Vagina (tissue), 2 donors: ENCODE measurements at regions not wholly inside any gene's neighbourhood (a gene's known extent, or its start where the extent isn't known, plus 50 kb on each side); places are given as distances from the start of the nearest gene placed in this dataset.

Experiments
- DNase-seq, 2 donors: peaks; one replicate each; pipeline ENCODE4 v3.0.0-alpha.2; 2017; ENCODE audit errors: extremely low spot score in 2 of 2
- H3K27ac ChIP-seq: fragments of 200-600 bp; sonication (generic); one replicate; pipeline ENCODE4 v1.5.1; 2019
- H3K27me3 ChIP-seq: fragments of 200-600 bp; sonication (generic); one replicate; pipeline ENCODE4 v1.5.1; 2019
- H3K36me3 ChIP-seq, 2 donors: fragments of 200-600 bp; sonication (generic); one replicate each; pipeline ENCODE4 v1.5.1; 2017 to 2019
- H3K4me1 ChIP-seq: fragments of 200-600 bp; sonication (generic); one replicate; pipeline ENCODE4 v1.5.1; 2019
- H3K4me3 ChIP-seq, 2 donors: fragments of 200-600 bp; sonication (generic); 1 replicate in 1 of 2; 2 replicates in 1 of 2; pipeline ENCODE4 v1.5.1; 2016 to 2019
- H3K9me3 ChIP-seq: fragments of 200-600 bp; sonication (generic); one replicate; pipeline ENCODE4 v1.5.1; 2019
- POLR2A ChIP-seq, 2 donors: fragments of 450-650 bp; IDR thresholded peaks; one replicate each; pipeline ENCODE4 v1.6.1; 2017; ENCODE audit warnings: antibody characterized with exemption in 2 of 2, mild to moderate bottlenecking in 2 of 2, moderate library complexity in 2 of 2
- POLR2AphosphoS5 ChIP-seq, 2 donors: sonication (generic); formaldehyde crosslinking; IDR thresholded peaks; one replicate each; pipeline ENCODE4 v1.9.0; 2017; ENCODE audit warnings: antibody characterized with exemption in 2 of 2, mild to moderate bottlenecking in 2 of 2, low read depth in 1 of 2; ENCODE audit not compliant: insufficient read depth in 1 of 2
- intact Hi-C: fragments of 100-400 bp; cut with DNase I; formaldehyde crosslinking; loops from one replicate; pipeline ENCODE4 v1.15.1; 2023
- TF ChIP-seq, protein P1 (sequence below), 3 experiments: fragments of 450-650 bp in 2 of 3; fragments of 200-600 bp in 1 of 3; sonication (generic) in 1 of 3; IDR thresholded peaks; one replicate each; pipeline ENCODE4 v1.5.1; 2017 to 2019; ENCODE audit warnings: antibody characterized with exemption in 3 of 3, mild to moderate bottlenecking in 2 of 3, moderate library complexity in 2 of 3

- TF ChIP-seq POLR2A (IDR thresholded peaks at IDR 0.05) = no peak
- Histone ChIP-seq H3K36me3 (no peaks in the 10 kb centered on the region), H3K27me3 (no peaks in the 10 kb centered on the region), H3K9me3 (no peaks in the 10 kb centered on the region), H3K27ac (no peak overlapping the region), H3K4me1 (no peaks in the 10 kb centered on the region), H3K4me3 (no peak overlapping the region)
- intact Hi-C loops = no loop called here
- no peak for DNase-seq
Measured at GRCh38 chr9:96082516-96083232, 207.2 kb downstream of the ERCC6L2 start.

DNA sequence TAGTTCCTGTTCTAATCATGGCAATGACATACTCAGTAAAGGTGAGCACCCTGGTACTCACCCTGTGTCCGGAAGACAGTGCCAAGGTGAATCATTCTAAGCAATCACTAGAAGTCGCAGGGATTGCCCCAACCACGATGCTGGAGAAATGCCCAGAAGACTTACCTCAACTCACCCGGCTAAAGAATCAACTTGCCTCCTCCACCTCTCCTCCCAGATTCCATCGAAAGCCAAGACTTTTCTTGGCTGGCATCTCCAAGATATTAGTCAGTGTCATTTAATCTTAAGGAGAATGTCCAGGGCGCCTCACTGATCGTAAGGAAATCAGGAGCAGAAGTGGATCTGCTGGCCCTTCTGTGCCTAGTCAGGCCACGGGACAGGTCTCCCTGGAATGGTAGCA, 204.9 kb downstream of the ERCC6L2 start:
- Histone ChIP-seq H3K27ac (no peak overlapping the region), H3K9me3 (no peaks in the 10 kb centered on the region), H3K36me3 (no peaks in the 10 kb centered on the region), H3K27me3 (no peaks in the 10 kb centered on the region), H3K4me1 (no peaks in the 10 kb centered on the region), H3K4me3 (no peak overlapping the region)
- DNase-seq = no peak
- TF ChIP-seq, protein P1, sequence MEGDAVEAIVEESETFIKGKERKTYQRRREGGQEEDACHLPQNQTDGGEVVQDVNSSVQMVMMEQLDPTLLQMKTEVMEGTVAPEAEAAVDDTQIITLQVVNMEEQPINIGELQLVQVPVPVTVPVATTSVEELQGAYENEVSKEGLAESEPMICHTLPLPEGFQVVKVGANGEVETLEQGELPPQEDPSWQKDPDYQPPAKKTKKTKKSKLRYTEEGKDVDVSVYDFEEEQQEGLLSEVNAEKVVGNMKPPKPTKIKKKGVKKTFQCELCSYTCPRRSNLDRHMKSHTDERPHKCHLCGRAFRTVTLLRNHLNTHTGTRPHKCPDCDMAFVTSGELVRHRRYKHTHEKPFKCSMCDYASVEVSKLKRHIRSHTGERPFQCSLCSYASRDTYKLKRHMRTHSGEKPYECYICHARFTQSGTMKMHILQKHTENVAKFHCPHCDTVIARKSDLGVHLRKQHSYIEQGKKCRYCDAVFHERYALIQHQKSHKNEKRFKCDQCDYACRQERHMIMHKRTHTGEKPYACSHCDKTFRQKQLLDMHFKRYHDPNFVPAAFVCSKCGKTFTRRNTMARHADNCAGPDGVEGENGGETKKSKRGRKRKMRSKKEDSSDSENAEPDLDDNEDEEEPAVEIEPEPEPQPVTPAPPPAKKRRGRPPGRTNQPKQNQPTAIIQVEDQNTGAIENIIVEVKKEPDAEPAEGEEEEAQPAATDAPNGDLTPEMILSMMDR (IDR thresholded peaks at IDR 0.05) = no peak
- TF ChIP-seq POLR2AphosphoS5 (IDR thresholded peaks at IDR 0.05; ENCODE audit: insufficient read depth in 1 of 2, low read depth in 1 of 2) (no peak), POLR2A (IDR thresholded peaks at IDR 0.05) (no peak)
- intact Hi-C loops = no loop called here

DNA sequence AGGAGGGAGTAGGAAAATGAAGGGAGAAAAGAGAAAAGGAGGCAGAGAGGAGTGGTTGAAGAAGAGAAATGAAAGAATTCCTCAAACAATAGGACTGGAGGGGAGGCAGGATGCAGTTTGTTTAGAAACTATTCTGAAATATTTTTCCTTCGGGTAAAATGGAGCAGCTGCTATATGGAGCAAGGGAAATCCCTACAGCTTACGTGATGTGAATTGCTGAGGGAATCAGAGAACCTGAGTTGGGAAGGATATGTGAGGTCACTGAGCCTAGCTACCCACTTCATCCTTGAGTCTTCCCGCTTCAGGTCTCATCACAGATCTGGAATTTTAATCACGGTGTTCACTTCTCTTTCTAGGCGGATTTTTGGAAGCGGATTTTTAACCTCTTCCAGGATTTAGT, 204.3 kb downstream of the ERCC6L2 start:
- no peak overlapping the region for H3K27ac ChIP-seq
- intact Hi-C loops = no loop called here

DNA sequence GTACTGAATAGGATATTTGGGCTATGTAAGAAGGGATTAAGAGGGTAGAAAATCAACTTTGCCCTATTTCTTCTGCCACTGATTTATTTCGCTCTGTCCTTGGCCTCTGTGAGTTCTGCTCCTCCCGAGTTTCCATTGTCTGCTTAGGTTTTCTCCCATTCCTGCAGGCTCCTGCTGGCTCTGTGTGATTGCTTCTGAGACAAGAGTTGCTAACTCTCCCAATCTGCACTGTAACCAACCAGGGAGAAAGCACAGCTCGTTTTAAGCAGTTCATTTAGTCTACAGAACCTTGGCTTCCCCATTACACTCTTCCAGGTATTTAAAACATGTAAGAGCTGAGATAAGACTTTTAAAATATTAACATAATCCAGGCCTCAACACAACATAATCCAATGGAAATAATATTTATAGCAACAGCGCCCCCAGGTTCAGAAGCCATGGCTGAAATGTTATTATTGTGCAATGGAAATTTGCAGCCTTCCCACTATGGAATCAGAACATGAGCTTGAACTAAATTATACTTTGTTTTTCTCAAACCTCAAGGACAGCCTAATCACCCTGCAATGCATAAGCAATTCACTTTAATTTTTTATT, 203.5 kb downstream of the ERCC6L2 start:
- Histone ChIP-seq H3K4me1 (no peaks in the 10 kb centered on the region), H3K9me3 (no peaks in the 10 kb centered on the region), H3K36me3 (no peaks in the 10 kb centered on the region), H3K27me3 (no peaks in the 10 kb centered on the region), H3K27ac (no peak overlapping the region), H3K4me3 (no peak overlapping the region)
- intact Hi-C loops = no loop called here
- DNase-seq = no peak
- TF ChIP-seq POLR2AphosphoS5 (IDR thresholded peaks at IDR 0.05; ENCODE audit: insufficient read depth in 1 of 2, low read depth in 1 of 2) (no peak), POLR2A (IDR thresholded peaks at IDR 0.05) (no peak)
- TF ChIP-seq, protein P1 (IDR thresholded peaks at IDR 0.05) = no peak

More for the DNA sequence above, 204.3 kb downstream of the ERCC6L2 start:
- Histone ChIP-seq H3K36me3 (no peaks in the 10 kb centered on the region), H3K9me3 (no peaks in the 10 kb centered on the region), H3K27me3 (no peaks in the 10 kb centered on the region), H3K4me1 (no peaks in the 10 kb centered on the region), H3K4me3 (no peak overlapping the region)
- no peak for DNase-seq
- no peak for TF ChIP-seq POLR2AphosphoS5 (IDR thresholded peaks at IDR 0.05; ENCODE audit: insufficient read depth in 1 of 2, low read depth in 1 of 2)
- no peak for TF ChIP-seq POLR2A (IDR thresholded peaks at IDR 0.05)
- TF ChIP-seq, protein P1 (IDR thresholded peaks at IDR 0.05) = no peak

GRCh38 chr9:96075757-96076156, 200.3 kb downstream of the ERCC6L2 start:
- intact Hi-C loops = no loop called here
- H3K4me1 ChIP-seq = peaks cover 9% of the 10 kb centered on the region
- H3K9me3 ChIP-seq = no peaks in the 10 kb centered on the region
- TF ChIP-seq, protein P1 (IDR thresholded peaks at IDR 0.05) = no peak
- no peak for TF ChIP-seq POLR2A (IDR thresholded peaks at IDR 0.05)
- no peak for TF ChIP-seq POLR2AphosphoS5 (IDR thresholded peaks at IDR 0.05; ENCODE audit: insufficient read depth in 1 of 2, low read depth in 1 of 2)
- H3K36me3 ChIP-seq = no peaks in the 10 kb centered on the region
- no peak overlapping the region for H3K4me3 ChIP-seq
- H3K27me3 ChIP-seq = no peaks in the 10 kb centered on the region
- H3K27ac ChIP-seq = no peak overlapping the region
- DNase-seq = no peak
